ENCODE measurements at regions not wholly inside any gene's neighbourhood (a gene's known extent, or its start where the extent isn't known, plus 50 kb on each side); places are given as distances from the start of the nearest gene placed in this dataset.

GRCh38 chr5:92758552-92758951, 822.5 kb downstream of the NR2F1-AS1 start:
- ATAC-seq, result no peak
- TF ChIP-seq CTCF (IDR thresholded peaks at IDR 0.05), result no peak
- WGBS, 2 donors, result 70 to 73% methylated on average over 1 of the region's 1 CpG

GRCh38 chr5:92749943-92750342, 831.1 kb downstream of the NR2F1-AS1 start:
- WGBS, 2 donors, result 4 to 11% methylated on average over 1 of the region's 1 CpG
- intact Hi-C loops (cut with DNase I), result no loop called here

More at GRCh38 chr5:92758552-92758951, 822.5 kb downstream of the NR2F1-AS1 start:
- Histone ChIP-seq H3K4me3 (no peak overlapping the region), H3K4me1 (no peaks in the 10 kb centered on the region), H3K27me3 (no peaks in the 10 kb centered on the region), H3K27ac (no peak overlapping the region), H3K9me3 (no peaks in the 10 kb centered on the region), H3K36me3 (no peaks in the 10 kb centered on the region)
- intact Hi-C loops (cut with DNase I), result no loop called here
- DNase-seq, result no peak

GRCh38 chr5:92748072-92748676, 832.8 kb downstream of the NR2F1-AS1 start:
- H3K4me1 ChIP-seq, result no peaks in the 10 kb centered on the region
- H3K9me3 ChIP-seq, result no peaks in the 10 kb centered on the region
- ATAC-seq, result no peak
- no peak overlapping the region for H3K27ac ChIP-seq
- DNase-seq, result no peak
- intact Hi-C loops (cut with DNase I), result no loop called here
- no peak overlapping the region for H3K4me3 ChIP-seq
- H3K36me3 ChIP-seq, result no peaks in the 10 kb centered on the region
- H3K27me3 ChIP-seq, result no peaks in the 10 kb centered on the region
- 83 to 95% methylated on average over 1 of the region's 1 CpG for WGBS, 2 donors
- no peak for TF ChIP-seq CTCF (IDR thresholded peaks at IDR 0.05)

More at GRCh38 chr5:92749943-92750342, 831.1 kb downstream of the NR2F1-AS1 start:
- H3K36me3 ChIP-seq, result no peaks in the 10 kb centered on the region
- H3K4me1 ChIP-seq, result no peaks in the 10 kb centered on the region
- ATAC-seq (no peak), DNase-seq (no peak)
- no peaks in the 10 kb centered on the region for H3K27me3 ChIP-seq
- TF ChIP-seq CTCF (IDR thresholded peaks at IDR 0.05), result no peak
- H3K27ac ChIP-seq, result no peak overlapping the region
- H3K9me3 ChIP-seq, result no peaks in the 10 kb centered on the region
- no peak overlapping the region for H3K4me3 ChIP-seq

- H3K36me3 ChIP-seq, result no peaks in the 10 kb centered on the region
- peaks cover 0 to 11% (median 0%) of the 10 kb centered on the region in 11 donors for H3K9me3 ChIP-seq
- no peaks in the 10 kb centered on the region for H3K27me3 ChIP-seq
- WGBS, 2 donors, result 56 to 77% methylated on average over 2 of the region's 2 CpGs
- TF ChIP-seq CTCF (IDR thresholded peaks at IDR 0.05), result no peak
- intact Hi-C loops (cut with DNase I), result no loop called here
- no peak overlapping the region for H3K4me3 ChIP-seq
- no peak overlapping the region for H3K27ac ChIP-seq
- no peaks in the 10 kb centered on the region for H3K4me1 ChIP-seq
- no peak for ATAC-seq
- no peak for DNase-seq
These were observed 839.1 kb downstream of the NR2F1-AS1 start for GRCh38 chr5:92741906-92742305.

All from heart right ventricle (tissue), 16 donors.